ENCODE measurements at regions not wholly inside any gene's neighbourhood (a gene's known extent, or its start where the extent isn't known, plus 50 kb on each side); places are given as distances from the start of the nearest gene placed in this dataset.

DNA sequence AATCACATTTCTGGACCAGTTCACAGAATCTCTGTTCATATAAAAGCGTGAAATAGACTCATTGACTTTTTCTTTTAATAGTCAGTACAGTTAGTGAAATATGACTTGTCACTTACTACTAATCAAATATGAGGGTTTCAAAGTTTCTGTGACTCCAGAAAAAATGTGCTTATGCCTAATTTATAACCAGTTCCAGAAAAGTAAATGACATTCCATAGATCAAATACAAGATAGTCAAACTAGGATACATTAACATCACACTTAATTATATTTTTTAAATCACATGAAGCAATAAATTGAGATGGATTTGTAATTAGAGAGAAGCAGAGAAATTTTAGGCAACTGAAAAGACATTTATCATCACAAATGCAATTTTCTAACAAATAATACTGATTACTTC, 491.4 kb downstream of the KIF20B start:
- TF ChIP-seq CTCF (CRISPR knock-in tag; IDR thresholded peaks at IDR 0.05) = no peak
- TF ChIP-seq TGIF2 (CRISPR knock-in tag; IDR thresholded peaks at IDR 0.05) = no peak

All from HepG2 (cell line).